ENCODE measurements at regions not wholly inside any gene's neighbourhood (a gene's known extent, or its start where the extent isn't known, plus 50 kb on each side); places are given as distances from the start of the nearest gene placed in this dataset.

GRCh38 chr21:23690316-23690715 lies 1917.0 kb downstream of the MRPL39 start:
- TF ChIP-seq AEBP2 (tag by site-specific recombination; IDR thresholded peaks at IDR 0.05; ENCODE audit: borderline replicate concordance) (no peak), CTCF (tag by site-specific recombination; IDR thresholded peaks at IDR 0.05) (no peak)

Measured in HEK293 (cell line).